PC-3 (cell line): ENCODE measurements at regions not wholly inside any gene's neighbourhood (a gene's known extent, or its start where the extent isn't known, plus 50 kb on each side); places are given as distances from the start of the nearest gene placed in this dataset.
"Not testable (repeated sequence)": the region's sequence is repeated elsewhere in the genome, so short reads cannot be mapped to it uniquely, and the experiment has no call there.

Experiments
- EZH2 ChIP-seq: fragments of 300-600 bp; sonication (generic); IDR thresholded peaks from one replicate; pipeline ENCODE4 v1.6.1; 2017; ENCODE audit warnings: antibody characterized with exemption, mild to moderate bottlenecking, low read length; ENCODE audit not compliant: unreplicated experiment
- EZH2phosphoT487 ChIP-seq: fragments of 300-600 bp; sonication (generic); IDR thresholded peaks from 2 replicates; pipeline ENCODE4 v1.6.1; 2018; ENCODE audit warnings: mild to moderate bottlenecking, antibody characterized with exemption, low read length, borderline replicate concordance
- TF ChIP-seq, protein P1 (sequence below): fragments of 300-600 bp; sonication (generic); conservative IDR thresholded peaks from 2 replicates; pipeline ENCODE4 v1.5.1; 2017; ENCODE audit warnings: antibody characterized with exemption, low read depth, mild to moderate bottlenecking, low read length

DNA sequence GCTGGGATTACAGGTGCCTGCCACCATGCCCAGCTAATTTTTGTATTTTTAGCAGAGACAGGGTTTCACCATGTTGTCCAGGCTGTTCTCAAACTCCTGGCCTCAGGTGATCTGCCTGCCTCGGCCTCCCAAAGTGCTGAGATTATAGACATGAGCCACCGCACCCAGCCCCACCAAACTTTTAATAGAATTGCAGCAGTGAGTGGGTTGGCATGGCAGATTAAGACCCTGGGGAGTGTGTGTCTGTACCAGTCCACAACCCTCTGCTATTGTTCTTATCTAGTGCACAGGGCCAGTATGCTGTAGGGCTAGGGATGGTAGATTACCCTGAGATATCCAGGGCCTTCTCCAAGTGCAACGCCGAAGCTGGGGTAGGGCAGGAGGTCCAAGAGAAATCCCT lies 211.0 kb downstream of the BCL11A start:
- TF ChIP-seq, protein P1, sequence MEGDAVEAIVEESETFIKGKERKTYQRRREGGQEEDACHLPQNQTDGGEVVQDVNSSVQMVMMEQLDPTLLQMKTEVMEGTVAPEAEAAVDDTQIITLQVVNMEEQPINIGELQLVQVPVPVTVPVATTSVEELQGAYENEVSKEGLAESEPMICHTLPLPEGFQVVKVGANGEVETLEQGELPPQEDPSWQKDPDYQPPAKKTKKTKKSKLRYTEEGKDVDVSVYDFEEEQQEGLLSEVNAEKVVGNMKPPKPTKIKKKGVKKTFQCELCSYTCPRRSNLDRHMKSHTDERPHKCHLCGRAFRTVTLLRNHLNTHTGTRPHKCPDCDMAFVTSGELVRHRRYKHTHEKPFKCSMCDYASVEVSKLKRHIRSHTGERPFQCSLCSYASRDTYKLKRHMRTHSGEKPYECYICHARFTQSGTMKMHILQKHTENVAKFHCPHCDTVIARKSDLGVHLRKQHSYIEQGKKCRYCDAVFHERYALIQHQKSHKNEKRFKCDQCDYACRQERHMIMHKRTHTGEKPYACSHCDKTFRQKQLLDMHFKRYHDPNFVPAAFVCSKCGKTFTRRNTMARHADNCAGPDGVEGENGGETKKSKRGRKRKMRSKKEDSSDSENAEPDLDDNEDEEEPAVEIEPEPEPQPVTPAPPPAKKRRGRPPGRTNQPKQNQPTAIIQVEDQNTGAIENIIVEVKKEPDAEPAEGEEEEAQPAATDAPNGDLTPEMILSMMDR: not testable (repeated sequence)
- not testable (repeated sequence) for TF ChIP-seq EZH2phosphoT487, EZH2
